ENCODE measurements at regions not wholly inside any gene's neighbourhood (a gene's known extent, or its start where the extent isn't known, plus 50 kb on each side); places are given as distances from the start of the nearest gene placed in this dataset.
"Not testable (repeated sequence)": the region's sequence is repeated elsewhere in the genome, so short reads cannot be mapped to it uniquely, and the experiment has no call there.

DNA sequence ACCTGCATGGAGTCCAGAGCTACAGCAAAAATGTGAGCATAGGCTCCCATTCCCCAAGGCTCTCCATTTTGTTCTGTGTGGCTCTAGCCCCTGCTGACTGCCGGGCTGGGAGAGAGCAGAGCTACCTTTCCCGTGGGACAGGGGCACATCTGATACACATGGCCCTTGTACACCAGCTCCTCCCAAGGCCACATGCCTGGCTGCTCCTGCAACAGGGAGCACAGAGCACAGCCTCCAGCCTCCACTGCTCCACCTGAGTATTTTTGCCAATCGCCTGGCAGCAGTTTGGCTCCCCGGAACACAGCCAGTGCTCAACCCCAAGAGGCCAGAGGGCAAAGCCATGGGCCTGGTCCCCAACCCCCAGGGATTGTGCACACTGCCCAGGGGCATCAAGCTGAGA, 146.5 kb downstream of the CHD1L start:
- H3K4me1 Mint-ChIP-seq: peaks cover 4% of the 10 kb centered on the region
- no peak overlapping the region for H3K4me3 Mint-ChIP-seq
- H3K27me3 Mint-ChIP-seq (ENCODE audit: low read depth, poor library complexity): no peaks in the 10 kb centered on the region
- peaks cover 20% of the 10 kb centered on the region for H3K9me3 Mint-ChIP-seq
- H3K27ac Mint-ChIP-seq: no peak overlapping the region
- TF ChIP-seq, protein P1, sequence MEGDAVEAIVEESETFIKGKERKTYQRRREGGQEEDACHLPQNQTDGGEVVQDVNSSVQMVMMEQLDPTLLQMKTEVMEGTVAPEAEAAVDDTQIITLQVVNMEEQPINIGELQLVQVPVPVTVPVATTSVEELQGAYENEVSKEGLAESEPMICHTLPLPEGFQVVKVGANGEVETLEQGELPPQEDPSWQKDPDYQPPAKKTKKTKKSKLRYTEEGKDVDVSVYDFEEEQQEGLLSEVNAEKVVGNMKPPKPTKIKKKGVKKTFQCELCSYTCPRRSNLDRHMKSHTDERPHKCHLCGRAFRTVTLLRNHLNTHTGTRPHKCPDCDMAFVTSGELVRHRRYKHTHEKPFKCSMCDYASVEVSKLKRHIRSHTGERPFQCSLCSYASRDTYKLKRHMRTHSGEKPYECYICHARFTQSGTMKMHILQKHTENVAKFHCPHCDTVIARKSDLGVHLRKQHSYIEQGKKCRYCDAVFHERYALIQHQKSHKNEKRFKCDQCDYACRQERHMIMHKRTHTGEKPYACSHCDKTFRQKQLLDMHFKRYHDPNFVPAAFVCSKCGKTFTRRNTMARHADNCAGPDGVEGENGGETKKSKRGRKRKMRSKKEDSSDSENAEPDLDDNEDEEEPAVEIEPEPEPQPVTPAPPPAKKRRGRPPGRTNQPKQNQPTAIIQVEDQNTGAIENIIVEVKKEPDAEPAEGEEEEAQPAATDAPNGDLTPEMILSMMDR (IDR thresholded peaks at IDR 0.05): no peak
- H3K36me3 Mint-ChIP-seq (ENCODE audit: low read depth): no peaks in the 10 kb centered on the region
- DNase-seq: no peak

DNA sequence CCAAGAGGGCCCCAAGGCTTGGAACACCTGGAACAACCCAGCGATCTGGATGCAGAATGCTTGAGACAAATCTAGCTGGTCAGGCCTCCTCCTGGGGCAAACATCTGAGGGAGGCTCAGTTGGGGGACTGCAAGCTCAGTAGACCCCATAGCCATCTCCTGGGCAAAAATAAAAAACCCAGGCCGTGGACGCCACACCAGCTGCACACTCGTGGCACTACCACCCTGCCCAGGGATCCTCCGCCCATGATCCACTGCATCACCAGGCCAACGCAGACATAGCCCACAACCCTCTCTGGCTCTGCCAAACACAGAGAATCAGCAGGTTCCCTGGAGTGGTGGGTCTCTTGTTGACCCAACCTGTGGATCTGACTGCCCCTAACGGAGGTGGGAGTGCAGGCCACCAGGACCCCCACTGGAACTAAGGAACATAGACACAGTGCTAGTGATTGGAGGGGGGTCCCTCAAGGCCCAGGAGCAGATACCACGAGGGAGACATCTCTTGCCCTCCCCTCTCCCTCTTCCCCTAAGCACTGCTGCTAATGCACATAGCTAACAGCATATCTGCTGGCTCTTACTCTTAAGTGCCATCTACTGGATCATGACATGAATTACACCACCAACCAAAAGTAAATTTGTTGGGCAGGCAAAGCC, 147.2 kb downstream of the CHD1L start:
- peaks cover 20% of the 10 kb centered on the region for H3K9me3 Mint-ChIP-seq
- no peak overlapping the region for H3K4me3 Mint-ChIP-seq
- H3K27ac Mint-ChIP-seq: no peak overlapping the region
- no peaks in the 10 kb centered on the region for H3K27me3 Mint-ChIP-seq (ENCODE audit: low read depth, poor library complexity)
- TF ChIP-seq, protein P1 (IDR thresholded peaks at IDR 0.05): peak; percentile 74
- H3K36me3 Mint-ChIP-seq (ENCODE audit: low read depth): no peaks in the 10 kb centered on the region
- peak; percentile 16 for DNase-seq
- H3K4me1 Mint-ChIP-seq: peaks cover 4% of the 10 kb centered on the region

GRCh38 chr1:147390185-147390542, 147.7 kb downstream of the CHD1L start:
- no peak for DNase-seq
- Mint-ChIP-seq H3K4me3 (no peak overlapping the region), H3K4me1 (peaks cover 4% of the 10 kb centered on the region), H3K27me3 (ENCODE audit: low read depth, poor library complexity) (no peaks in the 10 kb centered on the region), H3K36me3 (ENCODE audit: low read depth) (no peaks in the 10 kb centered on the region), H3K9me3 (peaks cover 20% of the 10 kb centered on the region), H3K27ac (no peak overlapping the region)
- TF ChIP-seq, protein P1 (IDR thresholded peaks at IDR 0.05): no peak

DNA sequence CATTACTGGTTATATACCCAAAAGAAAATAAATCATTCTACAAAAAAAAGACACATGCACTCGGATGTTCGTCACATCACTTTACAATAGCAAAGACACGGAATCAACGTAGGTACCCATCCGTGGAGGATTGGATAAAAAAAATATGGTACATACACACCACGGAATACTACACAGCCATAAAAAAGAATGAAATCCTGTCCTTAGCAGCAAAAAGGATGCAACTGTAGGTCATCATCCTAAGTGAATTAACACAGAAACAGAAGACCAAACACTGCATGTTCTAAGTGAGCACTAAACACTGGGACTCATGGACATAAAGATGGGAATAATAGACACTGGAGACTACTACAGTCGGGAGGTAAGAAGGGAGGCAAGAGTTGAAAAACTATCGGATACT, 148.6 kb downstream of the CHD1L start:
- no peak overlapping the region for H3K27ac Mint-ChIP-seq
- no peaks in the 10 kb centered on the region for H3K36me3 Mint-ChIP-seq (ENCODE audit: low read depth)
- no peaks in the 10 kb centered on the region for H3K27me3 Mint-ChIP-seq (ENCODE audit: low read depth, poor library complexity)
- peaks cover 4% of the 10 kb centered on the region for H3K4me1 Mint-ChIP-seq
- peaks cover 22% of the 10 kb centered on the region for H3K9me3 Mint-ChIP-seq
- DNase-seq: no peak
- no peak overlapping the region for H3K4me3 Mint-ChIP-seq
- TF ChIP-seq, protein P1 (IDR thresholded peaks at IDR 0.05): no peak

- peaks cover 35% of the 10 kb centered on the region for H3K9me3 Mint-ChIP-seq
- DNase-seq; H3K27ac Mint-ChIP-seq; H3K27me3 Mint-ChIP-seq (ENCODE audit: low read depth, poor library complexity); H3K4me3 Mint-ChIP-seq; H3K36me3 Mint-ChIP-seq (ENCODE audit: low read depth); H3K4me1 Mint-ChIP-seq: not testable (repeated sequence)
These were observed 138.8 kb upstream of the BCL9 start for GRCh38 chr1:147402326-147403045.

DNA sequence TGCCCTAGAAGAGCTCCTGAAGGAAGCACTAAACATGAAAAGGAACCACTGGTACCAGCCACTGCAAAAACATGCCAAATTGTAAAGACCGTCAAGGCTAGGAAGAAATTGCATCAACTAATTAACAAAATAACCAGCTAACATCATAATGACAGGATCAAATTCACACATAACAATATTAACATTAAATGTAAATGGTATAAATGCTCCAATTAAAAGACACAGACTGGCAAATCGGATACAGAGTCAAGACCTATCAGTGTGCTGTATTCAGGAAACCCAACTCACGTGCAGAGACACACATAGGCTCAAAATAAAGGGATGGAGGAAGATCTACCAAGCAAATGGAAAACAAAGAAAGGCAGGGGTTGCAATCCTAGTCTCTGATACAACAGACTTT, 137.0 kb upstream of the BCL9 start:
- H3K9me3 Mint-ChIP-seq: peaks cover 44% of the 10 kb centered on the region
- not testable (repeated sequence) for H3K36me3 Mint-ChIP-seq (ENCODE audit: low read depth); H3K27ac Mint-ChIP-seq; H3K27me3 Mint-ChIP-seq (ENCODE audit: low read depth, poor library complexity); H3K4me1 Mint-ChIP-seq; DNase-seq; H3K4me3 Mint-ChIP-seq

GRCh38 chr1:147409886-147410285, 131.4 kb upstream of the BCL9 start:
- no peaks in the 10 kb centered on the region for H3K36me3 Mint-ChIP-seq (ENCODE audit: low read depth)
- H3K4me1 Mint-ChIP-seq: no peaks in the 10 kb centered on the region
- no peak overlapping the region for H3K4me3 Mint-ChIP-seq
- peaks cover 8% of the 10 kb centered on the region for H3K27me3 Mint-ChIP-seq (ENCODE audit: low read depth, poor library complexity)
- peaks cover 32% of the 10 kb centered on the region for H3K9me3 Mint-ChIP-seq
- TF ChIP-seq, protein P1 (IDR thresholded peaks at IDR 0.05): no peak
- H3K27ac Mint-ChIP-seq: no peak overlapping the region
- DNase-seq: no peak
